ENCODE measurements at regions not wholly inside any gene's neighbourhood (a gene's known extent, or its start where the extent isn't known, plus 50 kb on each side); places are given as distances from the start of the nearest gene placed in this dataset.
A peak's percentile ranks its signal among the peaks of the same experiment; 100 is the strongest.
"Not testable (repeated sequence)": the region's sequence is repeated elsewhere in the genome, so short reads cannot be mapped to it uniquely, and the experiment has no call there.

- not testable (repeated sequence) for H3K27me3 ChIP-seq, H3K9me3 ChIP-seq, H3K36me3 ChIP-seq
- 0% methylated on average over 42 to 67 of the region's 87 CpGs for WGBS, 2 donors
- peak; percentile 73 to 74 for DNase-seq (ENCODE audit: low spot score in 2 of 2)
- TF ChIP-seq CTCF (IDR thresholded peaks at IDR 0.05) (peak in 1 of 5 experiments; percentile 27), EP300 (IDR thresholded peaks at IDR 0.05) (peak in 1 of 2 donors; percentile 85), POLR2A (IDR thresholded peaks at IDR 0.05) (peak; percentile 60 to 89)
- H3K4me1 ChIP-seq = peaks cover 0 to 26% (median 0%) of the 10 kb centered on the region in 4 donors
- H3K4me3 ChIP-seq = peak overlapping the region; percentile 77 to 93 (median 90)
- peak overlapping the region; percentile 70 to 89 (median 88) for H3K27ac ChIP-seq
Measured at GRCh38 chr17:30731210-30732132, 93.0 kb downstream of the CRLF3 start.

GRCh38 chr17:30730837-30731209 lies 93.7 kb downstream of the CRLF3 start:
- H3K9me3 ChIP-seq; H3K36me3 ChIP-seq; DNase-seq (ENCODE audit: low spot score in 2 of 2); H3K27me3 ChIP-seq: not testable (repeated sequence)
- H3K4me1 ChIP-seq = peaks cover 0 to 26% (median 0%) of the 10 kb centered on the region in 4 donors
- H3K27ac ChIP-seq = peak overlapping the region in 3 of 4 donors; percentile 70 to 89 (median 88)
- peak overlapping the region; percentile 39 to 93 (median 84) for H3K4me3 ChIP-seq
- WGBS, 2 donors = 36 to 44% methylated on average over 17 of the region's 17 CpGs

- H3K9me3 ChIP-seq; H3K4me3 ChIP-seq; DNase-seq (ENCODE audit: low spot score in 2 of 2); H3K36me3 ChIP-seq; H3K27ac ChIP-seq; H3K27me3 ChIP-seq: not testable (repeated sequence)
- peaks cover 0 to 26% (median 0%) of the 10 kb centered on the region in 4 donors for H3K4me1 ChIP-seq
- 96 to 97% methylated on average over 8 of the region's 8 CpGs for WGBS, 2 donors
Measured at GRCh38 chr17:30730171-30730836, 94.2 kb downstream of the CRLF3 start.

GRCh38 chr17:30729471-30730170 lies 94.9 kb downstream of the CRLF3 start:
- H3K4me1 ChIP-seq = peaks cover 0 to 25% (median 0%) of the 10 kb centered on the region in 4 donors
- H3K27me3 ChIP-seq; H3K9me3 ChIP-seq; DNase-seq (ENCODE audit: low spot score in 2 of 2); H3K36me3 ChIP-seq; H3K27ac ChIP-seq; H3K4me3 ChIP-seq: not testable (repeated sequence)
- 82 to 83% methylated on average over 14 of the region's 14 CpGs for WGBS, 2 donors

GRCh38 chr17:30727517-30727916 lies 97.0 kb downstream of the CRLF3 start:
- DNase-seq (ENCODE audit: low spot score in 2 of 2); H3K9me3 ChIP-seq; H3K4me3 ChIP-seq; H3K27ac ChIP-seq; H3K4me1 ChIP-seq; H3K36me3 ChIP-seq; H3K27me3 ChIP-seq: not testable (repeated sequence)
- WGBS, 2 donors = 91 to 93% methylated on average over 6 to 8 of the region's 8 CpGs

GRCh38 chr17:30726734-30727133 lies 97.8 kb downstream of the CRLF3 start:
- DNase-seq (ENCODE audit: low spot score in 2 of 2); H3K36me3 ChIP-seq; H3K4me3 ChIP-seq; H3K27ac ChIP-seq; H3K9me3 ChIP-seq; H3K4me1 ChIP-seq; H3K27me3 ChIP-seq: not testable (repeated sequence)
- WGBS, 2 donors = 88 to 90% methylated on average over 12 of the region's 12 CpGs

- not testable (repeated sequence) for H3K36me3 ChIP-seq; H3K4me1 ChIP-seq; DNase-seq (ENCODE audit: low spot score in 2 of 2); H3K27me3 ChIP-seq; H3K9me3 ChIP-seq; H3K4me3 ChIP-seq; H3K27ac ChIP-seq
- 95 to 96% methylated on average over 9 of the region's 9 CpGs for WGBS, 2 donors
Measured at GRCh38 chr17:30726310-30726709, 98.2 kb downstream of the CRLF3 start.

GRCh38 chr17:30724034-30724650 lies 100.3 kb downstream of the CRLF3 start:
- not testable (repeated sequence) for H3K4me3 ChIP-seq; H3K27me3 ChIP-seq; DNase-seq (ENCODE audit: low spot score in 2 of 2); H3K27ac ChIP-seq; H3K9me3 ChIP-seq; H3K4me1 ChIP-seq; H3K36me3 ChIP-seq
- 89 to 92% methylated on average over 11 of the region's 11 CpGs for WGBS, 2 donors

GRCh38 chr17:30722114-30722780 lies 102.2 kb downstream of the CRLF3 start:
- DNase-seq (ENCODE audit: low spot score in 2 of 2); H3K9me3 ChIP-seq; H3K36me3 ChIP-seq; H3K27me3 ChIP-seq; H3K27ac ChIP-seq; H3K4me3 ChIP-seq; H3K4me1 ChIP-seq: not testable (repeated sequence)
- 91% methylated on average over 9 to 12 of the region's 12 CpGs for WGBS, 2 donors

GRCh38 chr17:30720971-30721370 lies 103.5 kb downstream of the CRLF3 start:
- DNase-seq (ENCODE audit: low spot score in 2 of 2) = peak in 1 of 2 donors; percentile 6
- H3K36me3 ChIP-seq, H3K4me1 ChIP-seq, H3K4me3 ChIP-seq, H3K27ac ChIP-seq, H3K9me3 ChIP-seq, H3K27me3 ChIP-seq: not testable (repeated sequence)
- WGBS, 2 donors = 84 to 85% methylated on average over 5 of the region's 5 CpGs

Data from tibial nerve (tissue), 4 donors.